ENCODE measurements at regions not wholly inside any gene's neighbourhood (a gene's known extent, or its start where the extent isn't known, plus 50 kb on each side); places are given as distances from the start of the nearest gene placed in this dataset.

GRCh38 chr3:59425371-59425770 lies 375.5 kb upstream of the CFAP20DC start:
- TF ChIP-seq FOXP2 (optimal IDR thresholded peaks at IDR 0.05; ENCODE audit: borderline replicate concordance, extremely low read depth, extremely low read length, insufficient read depth) (no peak), POLR2AphosphoS5 (IDR thresholded peaks at IDR 0.05; ENCODE audit: low read depth, low read length) (no peak), TAF1 (IDR thresholded peaks at IDR 0.05; ENCODE audit: borderline replicate concordance, insufficient read depth, low read length) (no peak), SIN3A (IDR thresholded peaks at IDR 0.05; ENCODE audit: borderline replicate concordance, insufficient read depth, low read length) (no peak), REST (IDR thresholded peaks at IDR 0.05; ENCODE audit: insufficient read depth in 1 of 2, low read depth in 2 of 2, low read length in 2 of 2) (no peak)

GRCh38 chr3:59424268-59425010 lies 374.6 kb upstream of the CFAP20DC start:
- no peak for TF ChIP-seq POLR2AphosphoS5 (IDR thresholded peaks at IDR 0.05; ENCODE audit: low read depth, low read length)
- TF ChIP-seq TAF1 (IDR thresholded peaks at IDR 0.05; ENCODE audit: borderline replicate concordance, insufficient read depth, low read length) = no peak
- TF ChIP-seq FOXP2 (optimal IDR thresholded peaks at IDR 0.05; ENCODE audit: borderline replicate concordance, extremely low read depth, extremely low read length, insufficient read depth) = no peak
- no peak for TF ChIP-seq SIN3A (IDR thresholded peaks at IDR 0.05; ENCODE audit: borderline replicate concordance, insufficient read depth, low read length)
- TF ChIP-seq REST (IDR thresholded peaks at IDR 0.05; ENCODE audit: insufficient read depth in 1 of 2, low read depth in 2 of 2, low read length in 2 of 2) = no peak

GRCh38 chr3:59423707-59424106 lies 373.9 kb upstream of the CFAP20DC start:
- no peak for TF ChIP-seq FOXP2 (optimal IDR thresholded peaks at IDR 0.05; ENCODE audit: borderline replicate concordance, extremely low read depth, extremely low read length, insufficient read depth)
- TF ChIP-seq POLR2AphosphoS5 (IDR thresholded peaks at IDR 0.05; ENCODE audit: low read depth, low read length) = no peak
- TF ChIP-seq TAF1 (IDR thresholded peaks at IDR 0.05; ENCODE audit: borderline replicate concordance, insufficient read depth, low read length) = no peak
- TF ChIP-seq SIN3A (IDR thresholded peaks at IDR 0.05; ENCODE audit: borderline replicate concordance, insufficient read depth, low read length) = no peak
- TF ChIP-seq REST (IDR thresholded peaks at IDR 0.05; ENCODE audit: insufficient read depth in 1 of 2, low read depth in 2 of 2, low read length in 2 of 2) = no peak

- TF ChIP-seq POLR2AphosphoS5 (IDR thresholded peaks at IDR 0.05; ENCODE audit: low read depth, low read length) = no peak
- no peak for TF ChIP-seq SIN3A (IDR thresholded peaks at IDR 0.05; ENCODE audit: borderline replicate concordance, insufficient read depth, low read length)
- no peak for TF ChIP-seq FOXP2 (optimal IDR thresholded peaks at IDR 0.05; ENCODE audit: borderline replicate concordance, extremely low read depth, extremely low read length, insufficient read depth)
- no peak for TF ChIP-seq REST (IDR thresholded peaks at IDR 0.05; ENCODE audit: insufficient read depth in 1 of 2, low read depth in 2 of 2, low read length in 2 of 2)
- TF ChIP-seq TAF1 (IDR thresholded peaks at IDR 0.05; ENCODE audit: borderline replicate concordance, insufficient read depth, low read length) = no peak
Observed at GRCh38 chr3:59422312-59422711, 372.5 kb upstream of the CFAP20DC start.
